H9 (cell line): ENCODE measurements at regions not wholly inside any gene's neighbourhood (a gene's known extent, or its start where the extent isn't known, plus 50 kb on each side); places are given as distances from the start of the nearest gene placed in this dataset.

Experiments used
- DNase-seq: peaks from one replicate; pipeline ENCODE4 v3.0.0-alpha.2; 2017
- H2AFZ ChIP-seq: one replicate; pipeline ENCODE4 v1.6.1; 2013; ENCODE audit warnings: mild to moderate bottlenecking, low read length, control low read depth, moderate library complexity
- H2AK5ac ChIP-seq: 2 replicates; pipeline ENCODE4 v1.6.1; 2013; ENCODE audit warnings: low read length, control low read depth, mixed read lengths; ENCODE audit not compliant: insufficient read length
- H2BK120ac ChIP-seq: one replicate; pipeline ENCODE4 v1.6.1; 2013; ENCODE audit warnings: low read depth, mild to moderate bottlenecking, low read length, control low read depth, inconsistent platforms; ENCODE audit not compliant: poor library complexity, severe bottlenecking
- H2BK12ac ChIP-seq: 2 replicates; pipeline ENCODE4 v1.6.1; 2013; ENCODE audit warnings: low read length, control low read depth, mixed read lengths, low read depth; ENCODE audit not compliant: insufficient read length
- H2BK15ac ChIP-seq: 2 replicates; pipeline ENCODE4 v1.6.1; 2013; ENCODE audit warnings: low read depth, low read length, control low read depth
- H2BK20ac ChIP-seq: one replicate; pipeline ENCODE4 v1.6.1; 2013; ENCODE audit warnings: low read depth, mild to moderate bottlenecking, low read length, control low read depth, inconsistent platforms; ENCODE audit not compliant: poor library complexity, severe bottlenecking
- H2BK5ac ChIP-seq: 2 replicates; pipeline ENCODE4 v1.6.1; 2013; ENCODE audit warnings: low read length, control low read depth, mixed read lengths; ENCODE audit not compliant: insufficient read length
- H3K14ac ChIP-seq: 2 replicates; pipeline ENCODE4 v1.6.1; 2013; ENCODE audit warnings: low read length, control low read depth; ENCODE audit not compliant: insufficient read depth
- H3K18ac ChIP-seq: 2 replicates; pipeline ENCODE4 v1.6.1; 2013; ENCODE audit warnings: low read depth, mild to moderate bottlenecking, mixed read lengths, low read length, control low read depth; ENCODE audit not compliant: insufficient read length
- H3K23ac ChIP-seq: 2 replicates; pipeline ENCODE4 v1.6.1; 2013; ENCODE audit warnings: low read length, control low read depth, mixed read lengths, low read depth; ENCODE audit not compliant: insufficient read length
- H3K23me2 ChIP-seq: 2 replicates; pipeline ENCODE4 v1.6.1; 2013; ENCODE audit warnings: low read depth, mild to moderate bottlenecking, mixed read lengths, low read length, control low read depth; ENCODE audit not compliant: insufficient read length, poor library complexity, severe bottlenecking
- H3K27ac ChIP-seq: 2 replicates; pipeline ENCODE4 v1.5.1; 2013; ENCODE audit warnings: low read length, control low read depth, mixed read lengths, low read depth; ENCODE audit not compliant: insufficient read length
- H3K27me3 ChIP-seq: 2 replicates; pipeline ENCODE4 v1.6.1; 2013; ENCODE audit warnings: low read length, control low read depth, inconsistent platforms; ENCODE audit not compliant: insufficient read depth
- H3K4ac ChIP-seq: 2 replicates; pipeline ENCODE4 v1.6.1; 2013; ENCODE audit warnings: low read depth, mild to moderate bottlenecking, control low read depth, inconsistent platforms, low read length, moderate library complexity
- H3K4me1 ChIP-seq: 2 replicates; pipeline ENCODE4 v1.6.1; 2013; ENCODE audit warnings: low read length, control low read depth, inconsistent platforms; ENCODE audit not compliant: insufficient read depth
- H3K4me2 ChIP-seq: 2 replicates; pipeline ENCODE4 v1.6.1; 2013; ENCODE audit warnings: low read length, control low read depth, mixed read lengths; ENCODE audit not compliant: insufficient read length, insufficient read depth
- H3K56ac ChIP-seq: 2 replicates; pipeline ENCODE4 v1.6.1; 2013; ENCODE audit warnings: low read depth, mild to moderate bottlenecking, mixed read lengths, low read length, control low read depth; ENCODE audit not compliant: insufficient read length
- H3K79me1 ChIP-seq: 2 replicates; pipeline ENCODE4 v1.6.1; 2013; ENCODE audit warnings: low read depth, mild to moderate bottlenecking, moderate library complexity, low read length, control low read depth, inconsistent platforms; ENCODE audit not compliant: insufficient read depth, poor library complexity, severe bottlenecking
- H3K79me2 ChIP-seq: 2 replicates; pipeline ENCODE4 v1.6.1; 2013; ENCODE audit warnings: low read length, control low read depth, inconsistent platforms; ENCODE audit not compliant: insufficient read depth
- H3K9ac ChIP-seq: 2 replicates; pipeline ENCODE4 v1.6.1; 2013; ENCODE audit warnings: low read length, control low read depth, mixed read lengths; ENCODE audit not compliant: insufficient read length; ENCODE audit errors: extremely low read depth
- H3K9me3 ChIP-seq: one replicate; pipeline ENCODE4 v1.6.1; 2013; ENCODE audit warnings: low read depth, low read length, inconsistent platforms; ENCODE audit not compliant: control insufficient read depth
- H3T11ph ChIP-seq: one replicate; pipeline ENCODE4 v1.6.1; 2013; ENCODE audit warnings: mild to moderate bottlenecking, low read length, control low read depth, inconsistent platforms
- H4K20me1 ChIP-seq: one replicate; pipeline ENCODE4 v1.6.1; 2013; ENCODE audit not compliant: control insufficient read depth, insufficient read length, insufficient read depth
- H4K5ac ChIP-seq: 2 replicates; pipeline ENCODE4 v1.6.1; 2013; ENCODE audit warnings: low read depth, mild to moderate bottlenecking, mixed read lengths, low read length, control low read depth; ENCODE audit not compliant: insufficient read length
- H4K8ac ChIP-seq: replicated peaks from 2 replicates; pipeline ENCODE4 v1.6.1; 2013; ENCODE audit warnings: low read length, control low read depth, mixed read lengths, low read depth; ENCODE audit not compliant: insufficient read length
- H4K91ac ChIP-seq: 2 replicates; pipeline ENCODE4 v1.6.1; 2013; ENCODE audit warnings: low read depth, mild to moderate bottlenecking, moderate library complexity, mixed read lengths, low read length, control low read depth; ENCODE audit not compliant: insufficient read length
- H3K27ac Mint-ChIP-seq, 3 experiments: 2 replicates in 2 of 3; 3 replicates in 1 of 3; pipeline ENCODE4 v1.8.0; 2020 to 2021; ENCODE audit warnings: mixed read lengths in 3 of 3, mild to moderate bottlenecking in 1 of 3, moderate library complexity in 1 of 3
- H3K27me3 Mint-ChIP-seq: 2 replicates; pipeline ENCODE4 v1.8.0; 2021; ENCODE audit warnings: low read depth, mild to moderate bottlenecking, moderate library complexity, mixed read lengths
- H3K36me3 Mint-ChIP-seq, 3 experiments: 2 replicates in 2 of 3; 3 replicates in 1 of 3; pipeline ENCODE4 v1.8.0; 2020 to 2021; ENCODE audit warnings: low read depth in 3 of 3, mixed read lengths in 3 of 3; ENCODE audit not compliant: insufficient read depth in 1 of 3
- H3K4me1 Mint-ChIP-seq, 2 experiments: 2 replicates each; pipeline ENCODE4 v1.8.0; 2020; ENCODE audit warnings: mixed read lengths in 2 of 2
- H3K4me3 Mint-ChIP-seq, 2 experiments: 2 replicates in 1 of 2; 3 replicates in 1 of 2; pipeline ENCODE4 v1.8.0; 2020 to 2021; ENCODE audit warnings: mild to moderate bottlenecking in 2 of 2, mixed read lengths in 2 of 2, moderate library complexity in 1 of 2
- H3K9me3 Mint-ChIP-seq, 2 experiments: 2 replicates in 1 of 2; 3 replicates in 1 of 2; pipeline ENCODE4 v1.8.0; 2020; ENCODE audit warnings: mild to moderate bottlenecking in 2 of 2, mixed read lengths in 2 of 2, moderate library complexity in 1 of 2
- CTCF ChIP-seq: fragments of 200-600 bp; sonication (generic); conservative IDR thresholded peaks from 3 replicates; pipeline ENCODE4 v1.8.0; 2021; ENCODE audit warnings: antibody characterized with exemption, mild to moderate bottlenecking
- WGBS: extraction: QIAGEN DNeasy Blood & Tissue Kit; methylation state at CpG from one replicate; pipeline ENCODE4 v1.1.7; 2013; ENCODE audit warnings: missing lambda C conversion rate, low lambda C conversion rate, mixed read lengths; ENCODE audit not compliant: insufficient read length; ENCODE audit errors: extremely low coverage; 5-methylcytosine and 5-hydroxymethylcytosine counted together

GRCh38 chr1:82790556-82790955 lies 989.8 kb downstream of the ADGRL2 start:
- H4K91ac ChIP-seq: no peak overlapping the region
- no peaks in the 10 kb centered on the region for H3K23me2 ChIP-seq
- no peak overlapping the region for H3T11ph ChIP-seq
- H3K18ac ChIP-seq: no peak overlapping the region
- no peak overlapping the region for H2AFZ ChIP-seq
- TF ChIP-seq CTCF: no peak
- no peak overlapping the region for H3K56ac ChIP-seq
- H3K27me3 Mint-ChIP-seq: no peaks in the 10 kb centered on the region
- peaks cover 5 to 6% of the 10 kb centered on the region in 2 experiments for H3K4me1 Mint-ChIP-seq
- H2BK5ac ChIP-seq: no peak overlapping the region
- peaks cover 0 to 6% of the 10 kb centered on the region in 2 experiments; a peak in 3 of 5 replicates for H3K9me3 Mint-ChIP-seq
- H2BK120ac ChIP-seq: no peak overlapping the region
- no peaks in the 10 kb centered on the region for H3K4me1 ChIP-seq
- no peak overlapping the region for H2BK12ac ChIP-seq
- no peak overlapping the region; the same call in 1 of the 2 replicates for H3K14ac ChIP-seq
- no peak overlapping the region for H3K27ac Mint-ChIP-seq
- no peak overlapping the region for H2BK15ac ChIP-seq
- no peak overlapping the region for H2BK20ac ChIP-seq
- H3K9ac ChIP-seq: no peak overlapping the region
- no CpG with 5 or more reads among the region's 1 CpG for WGBS
- no peak overlapping the region for H3K4me3 Mint-ChIP-seq
- peaks cover 13 to 41% (median 18%) of the 10 kb centered on the region in 3 experiments; a peak in 6 of 7 replicates for H3K36me3 Mint-ChIP-seq
- H3K23ac ChIP-seq: no peak overlapping the region
- H3K4ac ChIP-seq: no peak overlapping the region
- DNase-seq: no peak
- no peaks in the 10 kb centered on the region for H3K79me2 ChIP-seq
- H3K79me1 ChIP-seq: no peaks in the 10 kb centered on the region
- H2AK5ac ChIP-seq: no peak overlapping the region
- H3K27ac ChIP-seq: no peak overlapping the region
- H3K27me3 ChIP-seq: no peaks in the 10 kb centered on the region
- no peak overlapping the region for H4K5ac ChIP-seq
- H4K20me1 ChIP-seq: no peaks in the 10 kb centered on the region
- H4K8ac ChIP-seq: no peak overlapping the region
- H3K4me2 ChIP-seq: no peak overlapping the region
- H3K9me3 ChIP-seq: no peaks in the 10 kb centered on the region
